PC-9 (cell line): ENCODE measurements at regions not wholly inside any gene's neighbourhood (a gene's known extent, or its start where the extent isn't known, plus 50 kb on each side); places are given as distances from the start of the nearest gene placed in this dataset.
"Not testable (repeated sequence)": the region's sequence is repeated elsewhere in the genome, so short reads cannot be mapped to it uniquely, and the experiment has no call there.

Experiments
- BruUV-seq: library from RNA; stranded (reverse); fragments of 400-500 nt; replicated peaks from 2 replicates; lab custom pipeline; 2021; lab: Mats Ljungman, UMichigan
- CTCF ChIA-PET: fragments of 300-600 bp; sonication (Branson Sonifier 250); formaldehyde crosslinking; loops from one replicate; lab custom pipeline; 2022; ENCODE audit warnings: antibody characterized with exemption; lab: Charles Lee
- POLR2A ChIA-PET: fragments of 300-600 bp; sonication (Branson Sonifier 250); formaldehyde crosslinking; loops from one replicate; lab custom pipeline; 2022; ENCODE audit warnings: antibody characterized with exemption; ENCODE audit not compliant: unreplicated experiment; lab: Charles Lee
- DNase-seq, 2 experiments: peaks; one replicate each; pipeline versions ENCODE4 v3.0.0 to v3.0.0-alpha.2; 2015 to 2022; ENCODE audit warnings: mixed read lengths in 1 of 2
- H2AFZ ChIP-seq: fragments of 200-600 bp; sonication (generic); 2 replicates; pipeline ENCODE4 v1.8.1; 2017; ENCODE audit warnings: antibody characterized with exemption
- H3F3A ChIP-seq: fragments of 200-600 bp; sonication (generic); 2 replicates; pipeline ENCODE4 v1.8.1; 2017; ENCODE audit warnings: antibody characterized with exemption, mild to moderate bottlenecking, low read depth; ENCODE audit not compliant: insufficient read depth
- H3K27ac ChIP-seq: fragments of 200-600 bp; sonication (generic); 2 replicates; pipeline ENCODE4 v1.6.1; 2016; ENCODE audit warnings: mixed run types
- H3K27me3 ChIP-seq: fragments of 200-600 bp; sonication (generic); 2 replicates; pipeline ENCODE4 v1.6.1; 2016; ENCODE audit warnings: low read depth, mixed run types; ENCODE audit not compliant: insufficient read depth
- H3K36me3 ChIP-seq: fragments of 200-600 bp; sonication (generic); 2 replicates; pipeline ENCODE4 v1.6.1; 2016; ENCODE audit warnings: low read depth, mixed run types
- H3K4me1 ChIP-seq: fragments of 200-600 bp; sonication (generic); replicated peaks from 2 replicates; pipeline ENCODE4 v1.6.1; 2016; ENCODE audit warnings: mixed run types; ENCODE audit not compliant: insufficient read depth
- H3K4me2 ChIP-seq: fragments of 200-600 bp; sonication (generic); 2 replicates; pipeline ENCODE4 v1.6.1; 2017; ENCODE audit warnings: mixed run types
- H3K4me3 ChIP-seq: fragments of 200-600 bp; sonication (generic); 2 replicates; pipeline ENCODE4 v1.6.1; 2016; ENCODE audit warnings: mixed run types
- H3K79me2 ChIP-seq: fragments of 200-600 bp; sonication (generic); 2 replicates; pipeline ENCODE4 v1.6.1; 2017; ENCODE audit warnings: low read depth, mixed run types
- H3K9me2 ChIP-seq: fragments of 200-600 bp; sonication (generic); 2 replicates; pipeline ENCODE4 v1.8.1; 2017; ENCODE audit warnings: mild to moderate bottlenecking; ENCODE audit not compliant: insufficient read depth
- H3K9me3 ChIP-seq: fragments of 200-600 bp; sonication (generic); 2 replicates; pipeline ENCODE4 v1.8.1; 2016; ENCODE audit warnings: low read depth; ENCODE audit not compliant: insufficient read depth
- H4K20me1 ChIP-seq: fragments of 200-600 bp; sonication (generic); 2 replicates; pipeline ENCODE4 v1.8.1; 2017; ENCODE audit not compliant: insufficient read depth
- intact Hi-C: fragments of 100-400 bp; cut with micrococcal nuclease; formaldehyde crosslinking; loops from one replicate; pipeline ENCODE4 v1.10.0; 2022; ENCODE audit not compliant: unreplicated experiment

DNA sequence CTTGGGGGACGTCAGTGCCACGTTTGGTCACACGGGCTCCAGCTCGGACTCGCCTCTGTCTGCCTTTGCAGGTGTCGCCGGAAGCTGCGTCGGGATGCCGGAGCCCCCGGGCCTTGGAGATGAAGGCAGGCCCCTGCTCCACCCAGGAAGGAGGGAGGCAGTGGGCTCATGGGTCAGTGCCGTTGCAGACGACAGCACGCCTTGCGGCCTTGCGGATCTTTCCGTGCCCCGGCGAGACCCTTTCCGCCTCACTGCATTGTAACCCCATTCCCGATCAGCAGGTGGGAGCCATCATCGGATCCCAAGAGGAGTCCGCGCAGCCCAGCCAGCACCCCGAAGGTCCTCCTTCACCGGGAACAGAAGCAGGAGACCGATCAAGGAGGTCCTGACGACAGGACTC lies 1422.2 kb upstream of the PCDH10 start:
- H3K9me2 ChIP-seq, H3K27ac ChIP-seq, BruUV-seq, intact Hi-C loops, H3F3A ChIP-seq, DNase-seq, H3K36me3 ChIP-seq, POLR2A ChIA-PET, H3K79me2 ChIP-seq, H3K4me1 ChIP-seq, H4K20me1 ChIP-seq, H3K9me3 ChIP-seq, CTCF ChIA-PET, H3K27me3 ChIP-seq, H2AFZ ChIP-seq, H3K4me3 ChIP-seq, H3K4me2 ChIP-seq: not testable (repeated sequence)

DNA sequence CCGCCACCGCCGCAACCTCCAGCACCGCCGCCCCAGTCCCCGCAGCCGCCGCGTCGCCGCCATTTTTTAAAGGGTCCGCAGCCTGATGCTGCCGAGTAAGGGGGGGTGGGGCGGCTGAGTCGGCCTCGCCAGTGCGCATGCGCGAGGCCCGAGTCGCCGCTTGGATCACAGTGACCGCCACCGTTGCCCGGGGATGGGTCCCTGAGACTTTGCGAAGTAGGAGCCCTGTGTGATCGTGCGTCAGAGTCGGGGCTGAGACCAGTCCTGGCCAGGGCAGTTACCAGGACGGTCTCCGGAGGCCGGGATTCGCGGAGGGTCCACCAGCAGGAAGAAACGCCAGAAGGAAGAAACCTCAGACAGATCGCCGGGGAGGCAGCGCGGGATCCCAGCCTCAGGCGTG lies 1421.7 kb upstream of the PCDH10 start:
- H3K9me2 ChIP-seq, H3K4me1 ChIP-seq, H3K27me3 ChIP-seq, H3K4me3 ChIP-seq, H3F3A ChIP-seq, POLR2A ChIA-PET, H3K4me2 ChIP-seq, DNase-seq, H3K36me3 ChIP-seq, H3K79me2 ChIP-seq, H3K9me3 ChIP-seq, H3K27ac ChIP-seq, BruUV-seq, H4K20me1 ChIP-seq, H2AFZ ChIP-seq, CTCF ChIA-PET, intact Hi-C loops: not testable (repeated sequence)

DNA sequence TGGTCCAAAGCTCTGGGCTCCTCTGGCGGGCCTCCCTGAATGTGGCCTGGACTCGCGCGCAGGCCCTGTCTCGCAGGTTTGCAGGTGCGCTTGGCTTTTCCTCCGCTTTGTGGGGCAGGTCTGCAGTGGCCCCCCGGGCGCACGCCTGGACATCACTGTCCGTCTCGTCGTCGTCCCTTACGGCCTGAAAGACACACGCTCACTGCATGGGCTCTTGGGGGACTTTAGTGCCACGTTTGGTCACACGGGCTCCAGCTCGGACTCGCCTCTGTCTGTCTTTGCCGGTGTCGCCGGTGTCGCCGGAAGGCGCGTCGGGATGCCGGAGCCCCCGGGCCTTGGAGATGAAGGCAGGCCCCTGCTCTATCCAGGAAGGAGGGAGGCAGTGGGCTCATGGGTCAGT lies 1419.9 kb upstream of the PCDH10 start:
- H3F3A ChIP-seq, H3K9me2 ChIP-seq, H3K36me3 ChIP-seq, H3K4me2 ChIP-seq, H3K4me1 ChIP-seq, H3K9me3 ChIP-seq, intact Hi-C loops, H3K79me2 ChIP-seq, BruUV-seq, H2AFZ ChIP-seq, DNase-seq, H4K20me1 ChIP-seq, H3K27me3 ChIP-seq, H3K27ac ChIP-seq, CTCF ChIA-PET, H3K4me3 ChIP-seq, POLR2A ChIA-PET: not testable (repeated sequence)

DNA sequence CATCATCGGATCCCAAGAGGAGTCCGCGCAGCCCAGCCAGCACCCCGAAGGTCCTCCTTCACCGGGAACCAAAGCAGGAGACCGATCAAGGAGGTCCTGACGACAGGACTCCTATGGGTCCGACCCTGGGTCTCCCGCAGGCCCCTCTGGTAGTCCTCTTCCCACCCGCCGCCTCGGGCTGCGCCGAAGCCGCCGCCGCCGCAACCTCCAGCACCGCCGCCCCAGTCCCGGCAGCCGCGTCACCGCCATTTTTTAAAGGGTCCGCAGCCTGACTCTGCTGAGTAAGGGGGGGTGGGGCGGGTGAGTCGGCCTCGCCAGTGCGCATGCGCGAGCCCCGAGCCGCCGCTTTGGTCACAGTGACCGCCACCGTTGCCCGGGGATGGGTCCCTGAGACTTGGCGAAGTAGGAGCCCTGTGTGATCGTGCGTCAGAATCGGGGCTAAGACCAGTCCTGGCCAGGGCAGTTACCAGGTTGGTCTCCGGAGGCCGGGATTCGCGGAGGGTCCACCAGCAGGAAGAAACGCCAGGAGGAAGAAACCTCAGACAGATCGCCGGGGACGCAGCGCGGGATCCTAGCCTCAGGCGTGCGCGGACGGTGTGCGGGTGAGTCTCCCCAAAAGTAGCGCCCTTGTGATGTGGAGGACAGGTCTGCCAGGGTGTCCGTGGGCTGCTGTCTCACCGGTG lies 1419.2 kb upstream of the PCDH10 start:
- POLR2A ChIA-PET, intact Hi-C loops, BruUV-seq: not testable (repeated sequence)

DNA sequence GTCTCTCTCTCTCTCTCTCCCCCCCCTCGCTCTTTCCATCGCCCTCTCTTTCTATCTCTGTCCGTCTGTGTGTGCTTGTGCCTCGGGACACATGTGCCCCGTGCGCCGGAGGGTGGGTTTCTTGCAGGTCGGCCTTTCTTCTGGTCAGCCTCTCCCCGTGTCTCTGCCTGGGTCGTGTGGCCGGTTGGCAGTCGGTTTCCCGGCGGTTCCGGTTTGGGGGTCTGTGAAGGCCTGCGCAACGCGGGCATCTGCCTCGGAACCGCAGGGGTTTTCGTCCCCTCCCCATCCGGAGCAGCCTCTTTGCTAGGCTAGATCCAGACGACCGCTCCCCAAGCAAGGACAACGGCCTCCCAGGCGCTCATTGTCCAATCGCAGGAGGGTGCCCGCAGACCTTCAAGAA lies 1418.5 kb upstream of the PCDH10 start:
- intact Hi-C loops, H3F3A ChIP-seq, H4K20me1 ChIP-seq, POLR2A ChIA-PET, H3K4me3 ChIP-seq, H3K4me1 ChIP-seq, H3K27ac ChIP-seq, CTCF ChIA-PET, DNase-seq, H3K4me2 ChIP-seq, H3K27me3 ChIP-seq, H2AFZ ChIP-seq, H3K9me2 ChIP-seq, H3K36me3 ChIP-seq, H3K9me3 ChIP-seq, BruUV-seq, H3K79me2 ChIP-seq: not testable (repeated sequence)

More for the DNA sequence above, 1419.2 kb upstream of the PCDH10 start:
- DNase-seq, H3K4me2 ChIP-seq, H3K4me3 ChIP-seq, H3F3A ChIP-seq, H2AFZ ChIP-seq, H4K20me1 ChIP-seq, CTCF ChIA-PET, H3K27me3 ChIP-seq, H3K27ac ChIP-seq, H3K9me3 ChIP-seq, H3K9me2 ChIP-seq, H3K79me2 ChIP-seq, H3K36me3 ChIP-seq, H3K4me1 ChIP-seq: not testable (repeated sequence)

DNA sequence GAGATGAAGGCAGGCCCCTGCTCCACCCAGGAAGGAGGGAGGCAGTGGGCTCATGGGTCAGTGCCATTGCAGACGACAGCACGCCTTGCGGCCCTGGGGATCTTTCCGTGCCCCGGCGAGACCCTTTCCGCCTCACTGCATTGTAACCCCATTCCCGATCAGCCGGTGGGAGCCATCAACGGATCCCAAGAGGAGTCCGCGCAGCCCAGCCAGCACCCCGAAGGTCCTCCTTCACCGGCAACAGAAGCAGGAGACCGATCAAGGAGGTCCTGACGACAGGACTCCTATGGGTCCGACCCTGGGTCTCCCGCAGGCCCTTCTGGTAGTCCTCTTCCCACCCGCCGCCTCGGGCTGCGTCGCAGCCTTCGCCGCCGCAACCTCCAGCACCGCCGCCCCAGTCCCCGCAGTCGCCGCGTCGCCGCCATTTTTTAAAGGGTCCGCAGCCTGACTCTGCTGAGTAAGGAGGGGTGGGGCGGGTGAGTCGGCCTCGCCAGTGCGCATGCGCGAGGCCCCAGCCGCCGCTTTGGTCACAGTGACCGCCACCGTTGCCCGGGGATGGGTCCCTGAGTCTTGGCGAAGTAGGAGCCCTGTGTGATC lies 1417.0 kb upstream of the PCDH10 start:
- H3K27me3 ChIP-seq, BruUV-seq, H2AFZ ChIP-seq, H3K9me3 ChIP-seq, DNase-seq, H3K36me3 ChIP-seq, H3K9me2 ChIP-seq, H3K4me1 ChIP-seq, POLR2A ChIA-PET, H3F3A ChIP-seq, CTCF ChIA-PET, H3K4me2 ChIP-seq, H4K20me1 ChIP-seq, H3K79me2 ChIP-seq, intact Hi-C loops, H3K27ac ChIP-seq, H3K4me3 ChIP-seq: not testable (repeated sequence)

DNA sequence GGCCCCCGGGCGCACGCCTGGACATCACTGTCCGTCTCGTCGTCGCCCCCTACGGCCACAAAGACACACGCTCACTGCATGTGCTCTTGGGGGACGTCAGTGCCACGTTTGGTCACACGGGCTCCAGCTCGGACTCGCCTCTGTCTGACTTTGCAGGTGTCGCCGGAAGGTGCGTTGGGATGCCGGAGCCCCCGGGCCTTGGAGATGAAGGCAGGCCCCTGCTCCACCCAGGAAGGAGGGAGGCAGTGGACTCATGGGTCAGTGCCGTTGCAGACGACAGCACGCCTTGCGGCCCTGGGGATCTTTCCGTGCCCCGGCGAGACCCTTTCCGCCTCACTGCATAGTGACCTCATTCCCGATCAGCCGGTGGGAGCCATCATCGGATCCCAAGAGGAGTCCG lies 1414.8 kb upstream of the PCDH10 start:
- H3K4me2 ChIP-seq, intact Hi-C loops, H3F3A ChIP-seq, H3K4me1 ChIP-seq, H3K36me3 ChIP-seq, DNase-seq, H3K9me3 ChIP-seq, H4K20me1 ChIP-seq, H3K27me3 ChIP-seq, H3K79me2 ChIP-seq, H2AFZ ChIP-seq, POLR2A ChIA-PET, H3K9me2 ChIP-seq, CTCF ChIA-PET, BruUV-seq, H3K27ac ChIP-seq, H3K4me3 ChIP-seq: not testable (repeated sequence)
